ENCODE measurements at regions not wholly inside any gene's neighbourhood (a gene's known extent, or its start where the extent isn't known, plus 50 kb on each side); places are given as distances from the start of the nearest gene placed in this dataset.

DNA sequence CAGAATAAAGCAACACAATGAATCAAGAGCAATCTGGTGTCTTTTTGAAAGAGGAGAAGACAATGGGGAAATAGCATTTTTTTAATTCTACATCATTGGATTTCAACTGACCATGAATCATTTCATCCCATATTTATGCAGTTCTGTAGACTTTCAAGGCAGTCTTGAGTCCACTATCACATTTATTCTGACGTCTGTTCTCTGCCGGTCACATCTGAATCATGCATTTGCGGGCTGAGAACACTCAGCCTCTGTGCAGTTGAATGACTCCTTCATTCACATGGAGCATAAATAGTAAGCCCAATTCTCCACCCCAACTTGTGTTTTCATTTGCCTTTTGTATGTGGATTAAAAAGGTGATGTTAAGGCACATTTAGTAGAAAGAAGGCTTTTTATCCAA is 128.2 kb downstream of the AKAIN1 start:
- TF ChIP-seq, protein P1, sequence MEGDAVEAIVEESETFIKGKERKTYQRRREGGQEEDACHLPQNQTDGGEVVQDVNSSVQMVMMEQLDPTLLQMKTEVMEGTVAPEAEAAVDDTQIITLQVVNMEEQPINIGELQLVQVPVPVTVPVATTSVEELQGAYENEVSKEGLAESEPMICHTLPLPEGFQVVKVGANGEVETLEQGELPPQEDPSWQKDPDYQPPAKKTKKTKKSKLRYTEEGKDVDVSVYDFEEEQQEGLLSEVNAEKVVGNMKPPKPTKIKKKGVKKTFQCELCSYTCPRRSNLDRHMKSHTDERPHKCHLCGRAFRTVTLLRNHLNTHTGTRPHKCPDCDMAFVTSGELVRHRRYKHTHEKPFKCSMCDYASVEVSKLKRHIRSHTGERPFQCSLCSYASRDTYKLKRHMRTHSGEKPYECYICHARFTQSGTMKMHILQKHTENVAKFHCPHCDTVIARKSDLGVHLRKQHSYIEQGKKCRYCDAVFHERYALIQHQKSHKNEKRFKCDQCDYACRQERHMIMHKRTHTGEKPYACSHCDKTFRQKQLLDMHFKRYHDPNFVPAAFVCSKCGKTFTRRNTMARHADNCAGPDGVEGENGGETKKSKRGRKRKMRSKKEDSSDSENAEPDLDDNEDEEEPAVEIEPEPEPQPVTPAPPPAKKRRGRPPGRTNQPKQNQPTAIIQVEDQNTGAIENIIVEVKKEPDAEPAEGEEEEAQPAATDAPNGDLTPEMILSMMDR (IDR thresholded peaks at IDR 0.05), result no peak
- TF ChIP-seq POLR2A (IDR thresholded peaks at IDR 0.05), result no peak
- TF ChIP-seq EP300 (IDR thresholded peaks at IDR 0.05), result no peak
